Uterus (tissue), 3 donors: ENCODE measurements at regions not wholly inside any gene's neighbourhood (a gene's known extent, or its start where the extent isn't known, plus 50 kb on each side); places are given as distances from the start of the nearest gene placed in this dataset.

Experiments
- DNase-seq, 2 donors: peaks; one replicate each; pipeline ENCODE4 v3.0.0-alpha.2; 2019 to 2020
- H3K27ac ChIP-seq, 2 donors: fragments of 200-600 bp; sonication (generic); 1 replicate in 1 of 2; 2 replicates in 1 of 2; pipeline ENCODE4 v1.5.1; 2016 to 2018
- H3K27me3 ChIP-seq, 2 donors: fragments of 200-600 bp; sonication (generic); one replicate each; pipeline ENCODE4 v1.5.1; 2018 to 2019; ENCODE audit warnings: control low read depth in 1 of 2
- H3K36me3 ChIP-seq, 2 donors: fragments of 200-600 bp; sonication (generic); one replicate each; pipeline ENCODE4 v1.5.1; 2019; ENCODE audit warnings: control low read depth in 1 of 2
- H3K4me1 ChIP-seq, 2 donors: fragments of 200-600 bp; sonication (generic); one replicate each; pipeline ENCODE4 v1.5.1; 2018 to 2019; ENCODE audit warnings: control low read depth in 1 of 2
- H3K4me3 ChIP-seq, 2 donors: fragments of 200-600 bp; sonication (generic); 1 replicate in 1 of 2; 2 replicates in 1 of 2; pipeline ENCODE4 v1.5.1; 2018 to 2019; ENCODE audit warnings: mild to moderate bottlenecking in 1 of 2
- H3K9me3 ChIP-seq, 2 donors: fragments of 200-600 bp; sonication (generic); one replicate each; pipeline ENCODE4 v1.5.1; 2019; ENCODE audit warnings: control low read depth in 1 of 2
- POLR2A ChIP-seq, 2 donors: fragments of 450-650 bp; IDR thresholded peaks; one replicate each; pipeline ENCODE4 v1.6.1; 2016; ENCODE audit warnings: antibody characterized with exemption in 2 of 2, mild to moderate bottlenecking in 1 of 2, moderate library complexity in 1 of 2
- intact Hi-C: fragments of 100-400 bp; cut with DNase I; formaldehyde crosslinking; loops from one replicate; pipeline ENCODE4 v1.15.1; 2023; ENCODE audit warnings: low total_unique reads
- TF ChIP-seq, protein P1 (sequence below), 4 experiments: fragments of 200-600 bp in 2 of 4; fragments of 450-650 bp in 2 of 4; sonication (generic) in 2 of 4; IDR thresholded peaks; one replicate each; pipeline ENCODE4 v1.5.1; 2016 to 2019; ENCODE audit warnings: antibody characterized with exemption in 4 of 4, mild to moderate bottlenecking in 2 of 4, moderate library complexity in 1 of 4
- donor health status: DM: yes; HTN: yes; CAD: no.

DNA sequence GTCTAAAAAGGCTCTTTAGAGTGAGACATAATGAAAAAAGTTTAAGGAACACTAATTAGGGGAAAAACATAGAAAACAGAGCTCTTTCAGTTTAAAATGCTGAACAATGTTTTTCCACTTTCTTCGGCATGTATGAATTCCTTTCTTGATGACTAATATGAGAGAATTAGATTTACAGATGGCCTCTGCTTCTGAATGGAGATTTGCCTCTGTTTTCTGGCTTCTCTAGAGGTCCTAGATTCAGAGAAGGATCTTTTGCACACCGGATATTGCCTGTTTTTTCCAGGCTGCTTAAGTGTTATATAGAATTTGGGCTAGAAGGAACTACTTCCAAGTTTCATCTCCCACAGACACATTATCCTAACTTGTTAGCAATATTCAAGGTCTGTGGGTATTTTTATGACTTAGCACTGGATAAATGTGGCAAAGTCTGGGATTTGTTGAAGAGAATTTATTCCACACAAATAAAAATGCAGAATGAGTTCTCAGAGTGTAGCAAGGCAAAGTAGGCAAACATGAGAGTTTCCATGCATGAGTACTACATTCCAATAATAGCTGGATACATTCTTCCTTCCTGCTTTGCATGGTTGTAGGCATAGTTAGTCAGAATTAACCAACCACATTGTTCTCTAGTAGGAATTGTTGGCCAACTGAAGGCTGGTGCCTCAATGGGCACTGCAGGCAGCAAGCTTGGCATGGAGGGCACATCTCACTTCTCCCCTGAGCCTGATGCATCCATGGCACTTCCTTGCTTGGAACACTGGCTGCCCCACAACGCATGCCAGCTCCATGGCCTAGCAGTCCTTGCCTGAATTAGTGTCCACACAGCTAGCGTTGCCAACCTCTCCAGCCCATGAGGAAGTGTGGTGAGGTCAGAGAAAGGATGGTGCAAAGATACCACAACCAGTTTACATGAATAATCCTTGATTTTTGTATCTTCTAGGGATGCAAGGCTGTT, 224.2 kb downstream of the CLIC5 start:
- H3K27me3 ChIP-seq, result no peaks in the 10 kb centered on the region
- H3K4me1 ChIP-seq, result no peaks in the 10 kb centered on the region
- no peak overlapping the region for H3K27ac ChIP-seq
- intact Hi-C loops, result no loop called here
- TF ChIP-seq, protein P1, sequence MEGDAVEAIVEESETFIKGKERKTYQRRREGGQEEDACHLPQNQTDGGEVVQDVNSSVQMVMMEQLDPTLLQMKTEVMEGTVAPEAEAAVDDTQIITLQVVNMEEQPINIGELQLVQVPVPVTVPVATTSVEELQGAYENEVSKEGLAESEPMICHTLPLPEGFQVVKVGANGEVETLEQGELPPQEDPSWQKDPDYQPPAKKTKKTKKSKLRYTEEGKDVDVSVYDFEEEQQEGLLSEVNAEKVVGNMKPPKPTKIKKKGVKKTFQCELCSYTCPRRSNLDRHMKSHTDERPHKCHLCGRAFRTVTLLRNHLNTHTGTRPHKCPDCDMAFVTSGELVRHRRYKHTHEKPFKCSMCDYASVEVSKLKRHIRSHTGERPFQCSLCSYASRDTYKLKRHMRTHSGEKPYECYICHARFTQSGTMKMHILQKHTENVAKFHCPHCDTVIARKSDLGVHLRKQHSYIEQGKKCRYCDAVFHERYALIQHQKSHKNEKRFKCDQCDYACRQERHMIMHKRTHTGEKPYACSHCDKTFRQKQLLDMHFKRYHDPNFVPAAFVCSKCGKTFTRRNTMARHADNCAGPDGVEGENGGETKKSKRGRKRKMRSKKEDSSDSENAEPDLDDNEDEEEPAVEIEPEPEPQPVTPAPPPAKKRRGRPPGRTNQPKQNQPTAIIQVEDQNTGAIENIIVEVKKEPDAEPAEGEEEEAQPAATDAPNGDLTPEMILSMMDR (IDR thresholded peaks at IDR 0.05), result no peak
- DNase-seq, result no peak
- no peaks in the 10 kb centered on the region for H3K9me3 ChIP-seq
- no peaks in the 10 kb centered on the region for H3K36me3 ChIP-seq
- H3K4me3 ChIP-seq, result no peak overlapping the region

DNA sequence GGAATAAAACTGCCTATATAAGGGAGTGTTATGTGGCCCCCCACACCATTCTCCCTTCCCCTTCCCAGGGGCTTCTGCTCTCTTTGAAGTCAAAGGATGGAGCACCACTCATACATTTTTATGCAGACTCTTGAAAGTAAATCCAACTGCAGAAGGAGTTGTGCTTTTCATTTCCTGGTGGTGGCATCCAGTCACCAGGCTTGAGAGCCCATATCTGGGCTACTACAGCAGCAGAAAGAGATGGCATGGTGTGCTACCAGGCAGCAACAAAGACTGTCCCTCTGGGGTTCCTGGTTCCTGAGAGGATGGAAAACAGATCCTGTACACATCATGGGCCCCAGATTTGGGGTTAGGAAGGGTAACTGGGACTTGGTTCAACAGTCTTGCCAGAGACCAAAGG, 226.4 kb downstream of the CLIC5 start:
- intact Hi-C loops, result no loop called here
- Histone ChIP-seq H3K27me3 (no peaks in the 10 kb centered on the region), H3K4me1 (no peaks in the 10 kb centered on the region), H3K27ac (no peak overlapping the region), H3K9me3 (no peaks in the 10 kb centered on the region), H3K4me3 (no peak overlapping the region), H3K36me3 (no peaks in the 10 kb centered on the region)
- TF ChIP-seq POLR2A (IDR thresholded peaks at IDR 0.05), result no peak
- no peak for DNase-seq

DNA sequence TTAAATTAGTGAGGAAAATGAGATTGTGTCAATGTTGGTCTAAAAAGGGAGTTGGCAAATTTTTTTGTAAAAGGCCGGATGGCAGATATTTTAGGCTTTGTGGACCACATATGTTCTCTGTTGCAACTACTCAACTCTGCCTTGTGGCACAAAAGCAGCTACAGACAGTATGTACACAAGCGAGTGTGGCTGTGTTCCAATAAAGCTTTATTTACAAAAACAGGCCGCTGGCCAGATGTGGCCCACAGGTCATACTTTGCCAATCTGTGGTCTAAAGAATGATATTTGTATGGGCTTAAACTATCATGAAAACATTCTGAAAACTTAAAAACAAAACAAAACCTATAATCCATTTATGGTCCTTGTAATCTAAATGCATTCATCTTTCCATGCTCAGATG, 228.3 kb downstream of the CLIC5 start:
- no peak for DNase-seq
- TF ChIP-seq POLR2A (IDR thresholded peaks at IDR 0.05), result no peak
- TF ChIP-seq, protein P1 (IDR thresholded peaks at IDR 0.05), result no peak
- no peaks in the 10 kb centered on the region for H3K4me1 ChIP-seq
- intact Hi-C loops, result no loop called here
- H3K9me3 ChIP-seq, result no peaks in the 10 kb centered on the region
- no peak overlapping the region for H3K4me3 ChIP-seq
- H3K27ac ChIP-seq, result no peak overlapping the region
- no peaks in the 10 kb centered on the region for H3K36me3 ChIP-seq
- no peaks in the 10 kb centered on the region for H3K27me3 ChIP-seq

DNA sequence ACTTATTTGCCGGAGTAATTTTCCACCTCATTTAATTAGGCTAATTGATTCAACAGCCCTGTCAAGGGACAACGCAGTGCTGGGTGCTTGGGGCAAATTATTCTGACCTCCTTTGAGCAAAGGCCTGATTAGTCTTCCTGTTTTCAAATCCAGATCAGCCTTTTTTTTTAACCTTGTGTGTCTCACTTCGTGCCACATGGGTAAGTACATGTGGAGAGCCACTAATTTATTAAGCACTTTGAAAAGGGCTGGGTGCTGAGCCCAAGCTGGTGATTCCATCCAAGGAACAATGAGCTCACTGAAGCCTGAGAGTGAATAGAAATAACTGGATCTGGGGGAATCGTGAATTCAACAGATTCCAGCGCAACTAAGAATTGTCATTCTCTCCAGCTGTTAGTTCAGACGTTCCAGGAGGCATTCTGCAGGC, 229.3 kb downstream of the CLIC5 start:
- no peaks in the 10 kb centered on the region for H3K27me3 ChIP-seq
- no peak for TF ChIP-seq POLR2A (IDR thresholded peaks at IDR 0.05)
- TF ChIP-seq, protein P1 (IDR thresholded peaks at IDR 0.05), result no peak
- no peak for DNase-seq

DNA sequence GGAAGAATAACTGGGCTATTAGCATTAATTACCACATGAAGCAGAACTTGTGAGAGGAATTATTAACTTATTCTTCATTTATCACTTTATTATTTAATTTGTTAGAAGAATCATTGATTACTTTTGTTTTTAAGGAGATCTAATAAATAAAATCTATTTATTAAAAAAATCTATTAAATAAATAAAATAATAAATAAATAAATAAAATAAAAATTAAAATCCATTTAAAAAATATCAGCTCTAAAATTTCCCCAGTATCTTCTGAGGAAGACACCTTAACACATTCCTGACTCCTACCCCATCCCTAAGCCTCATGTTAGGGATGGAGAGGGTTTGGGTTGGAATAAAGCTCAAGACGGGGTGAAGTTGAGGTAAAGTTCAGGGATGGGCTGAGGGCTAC, 231.4 kb downstream of the CLIC5 start:
- Histone ChIP-seq H3K4me1 (no peaks in the 10 kb centered on the region), H3K4me3 (no peak overlapping the region), H3K9me3 (no peaks in the 10 kb centered on the region), H3K36me3 (no peaks in the 10 kb centered on the region), H3K27ac (no peak overlapping the region), H3K27me3 (no peaks in the 10 kb centered on the region)
- TF ChIP-seq, protein P1 (IDR thresholded peaks at IDR 0.05), result no peak
- no peak for TF ChIP-seq POLR2A (IDR thresholded peaks at IDR 0.05)
- DNase-seq, result no peak
- intact Hi-C loops, result no loop called here

More for the DNA sequence above, 229.3 kb downstream of the CLIC5 start:
- Histone ChIP-seq H3K4me3 (no peak overlapping the region), H3K36me3 (no peaks in the 10 kb centered on the region), H3K9me3 (no peaks in the 10 kb centered on the region), H3K27ac (no peak overlapping the region), H3K4me1 (no peaks in the 10 kb centered on the region)
- intact Hi-C loops, result no loop called here
